OCI-LY7 (cell line): ENCODE measurements at regions not wholly inside any gene's neighbourhood (a gene's known extent, or its start where the extent isn't known, plus 50 kb on each side); places are given as distances from the start of the nearest gene placed in this dataset.

Source experiments
- BruUV-seq: library from RNA; stranded (reverse); fragments of 400-500 nt; replicated peaks from 2 replicates; lab custom pipeline; 2021; lab: Mats Ljungman, UMichigan
- CTCF ChIA-PET: fragments of 300-600 bp; sonication (Branson Sonifier 250); formaldehyde crosslinking; loops from one replicate; lab custom pipeline; 2022; ENCODE audit warnings: antibody characterized with exemption; ENCODE audit not compliant: unreplicated experiment; lab: Charles Lee
- POLR2A ChIA-PET: fragments of 300-600 bp; sonication (Branson Sonifier 250); formaldehyde crosslinking; loops from one replicate; lab custom pipeline; 2022; ENCODE audit warnings: antibody characterized with exemption; lab: Charles Lee
- DNase-seq: peaks from one replicate; pipeline ENCODE4 v3.0.0-alpha.2; 2015; ENCODE audit warnings: low spot score
- H2AFZ ChIP-seq: fragments of 200-600 bp; sonication (generic), shearing (Covaris generic); 2 replicates; pipeline ENCODE4 v1.6.1; 2014; ENCODE audit warnings: mild to moderate bottlenecking, antibody characterized with exemption, low read length, moderate library complexity
- H3K27ac ChIP-seq: fragments of 200-600 bp; sonication (generic); 2 replicates; pipeline ENCODE4 v1.5.1; 2014; ENCODE audit warnings: mixed run types, low read depth, mild to moderate bottlenecking, moderate library complexity, low read length, inconsistent platforms; ENCODE audit not compliant: poor library complexity, severe bottlenecking
- H3K36me3 ChIP-seq: fragments of 200-600 bp; sonication (generic); 2 replicates; pipeline ENCODE4 v1.6.1; 2014; ENCODE audit warnings: mild to moderate bottlenecking, antibody characterized with exemption, low read length, moderate library complexity, mixed read lengths; ENCODE audit not compliant: insufficient read depth
- H3K4me1 ChIP-seq: fragments of 200-600 bp; sonication (generic); 2 replicates; pipeline ENCODE4 v1.5.1; 2014; ENCODE audit warnings: mild to moderate bottlenecking, low read length; ENCODE audit not compliant: insufficient read depth, poor library complexity, severe bottlenecking
- H3K4me2 ChIP-seq: fragments of 200-600 bp; sonication (generic); 2 replicates; pipeline ENCODE4 v1.6.1; 2014; ENCODE audit warnings: mild to moderate bottlenecking, low read length
- H3K4me3 ChIP-seq: fragments of 200-600 bp; sonication (generic); 2 replicates; pipeline ENCODE4 v1.5.1; 2014; ENCODE audit warnings: mild to moderate bottlenecking, low read depth, low read length; ENCODE audit not compliant: poor library complexity, severe bottlenecking
- H3K79me2 ChIP-seq: fragments of 200-600 bp; sonication (generic); 2 replicates; pipeline ENCODE4 v1.6.1; 2016; ENCODE audit warnings: low read depth, mild to moderate bottlenecking, low read length, moderate library complexity, mixed read lengths; ENCODE audit not compliant: insufficient read depth
- H3K9me2 ChIP-seq: fragments of 200-600 bp; sonication (generic); 2 replicates; pipeline ENCODE4 v1.6.1; 2016; ENCODE audit warnings: mild to moderate bottlenecking, low read length, mixed read lengths; ENCODE audit not compliant: insufficient read depth
- H3K9me3 ChIP-seq: fragments of 200-600 bp; sonication (generic); 2 replicates; pipeline ENCODE4 v1.6.1; 2014; ENCODE audit warnings: mild to moderate bottlenecking, mixed run types, low read length, mixed read lengths
- H4K20me1 ChIP-seq: fragments of 200-600 bp; sonication (generic); 2 replicates; pipeline ENCODE4 v1.6.1; 2014; ENCODE audit warnings: mild to moderate bottlenecking, antibody characterized with exemption, low read length, moderate library complexity, mixed read lengths; ENCODE audit not compliant: insufficient read depth
- CTCF ChIP-seq: fragments of 200-600 bp; sonication (generic); conservative IDR thresholded peaks from 2 replicates; pipeline ENCODE4 v1.5.1; 2014; ENCODE audit warnings: mild to moderate bottlenecking, antibody characterized with exemption, low read length, moderate library complexity, mixed read lengths
- EZH2phosphoT487 ChIP-seq: fragments of 200-600 bp; sonication (generic); IDR thresholded peaks from 2 replicates; pipeline ENCODE4 v1.6.1; 2018; ENCODE audit warnings: low read depth, borderline replicate concordance, mild to moderate bottlenecking, mixed run types, antibody characterized with exemption, low read length, moderate library complexity, mixed read lengths
- intact Hi-C: fragments of 100-400 bp; cut with micrococcal nuclease; formaldehyde crosslinking; loops from one replicate; pipeline ENCODE4 v1.10.0; 2022; ENCODE audit not compliant: unreplicated experiment

DNA sequence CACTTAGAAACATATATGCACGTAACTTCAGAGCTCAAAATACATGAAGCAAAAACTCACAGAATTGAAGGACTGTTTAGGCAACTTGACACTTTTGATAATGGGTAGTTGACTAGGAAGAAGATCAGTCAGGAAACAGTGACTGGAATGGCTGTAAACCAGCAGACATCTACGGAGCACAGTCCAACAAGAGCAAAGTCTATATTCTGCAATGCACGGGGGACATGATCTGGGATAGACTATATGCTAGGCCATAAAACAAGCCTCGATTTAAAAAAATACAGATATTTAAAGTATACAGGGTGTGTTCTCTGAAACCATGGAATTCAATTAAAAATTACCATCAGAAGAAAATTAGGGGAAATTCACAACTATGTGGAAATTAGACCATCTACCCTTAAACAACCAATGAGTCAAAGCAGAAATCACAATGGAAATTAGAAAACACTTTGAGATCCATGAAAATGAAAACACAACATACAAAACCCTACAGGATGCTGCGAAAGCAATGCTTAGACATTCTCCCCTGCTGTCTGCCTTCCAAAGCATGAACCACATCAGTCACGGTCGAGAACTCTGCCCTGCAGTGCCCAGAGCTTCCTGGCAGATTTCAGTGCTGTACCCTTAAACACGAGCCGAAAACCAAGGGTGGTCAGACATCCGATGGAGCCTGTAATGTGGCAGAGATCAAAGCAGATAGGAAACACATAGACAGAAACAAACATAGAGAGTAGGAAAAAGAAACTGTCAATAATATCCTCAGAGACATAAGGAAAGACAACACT, 651.9 kb upstream of the HS6ST1 start:
- CTCF ChIA-PET = no interaction called here
- Histone ChIP-seq H3K4me2 (no peak overlapping the region), H3K4me3 (no peak overlapping the region), H3K4me1 (no peaks in the 10 kb centered on the region), H4K20me1 (no peaks in the 10 kb centered on the region), H2AFZ (no peak overlapping the region), H3K27ac (no peak overlapping the region), H3K36me3 (no peaks in the 10 kb centered on the region), H3K9me2 (no peaks in the 10 kb centered on the region), H3K9me3 (no peaks in the 10 kb centered on the region), H3K79me2 (no peaks in the 10 kb centered on the region)
- intact Hi-C loops = no loop called here
- no peak for DNase-seq
- TF ChIP-seq CTCF (no peak), EZH2phosphoT487 (no peak)
- POLR2A ChIA-PET = no interaction called here
- BruUV-seq = no TSS peak

GRCh38 chr2:128973566-128973965, 654.9 kb upstream of the HS6ST1 start:
- no peak for DNase-seq
- no peaks in the 10 kb centered on the region for H3K4me1 ChIP-seq
- no peak overlapping the region for H3K4me3 ChIP-seq
- H3K27ac ChIP-seq = no peak overlapping the region
- TF ChIP-seq EZH2phosphoT487 (no peak), CTCF (no peak)
- H3K9me2 ChIP-seq = no peaks in the 10 kb centered on the region
- H3K79me2 ChIP-seq = no peaks in the 10 kb centered on the region
- intact Hi-C loops = no loop called here
- BruUV-seq = no TSS peak
- CTCF ChIA-PET = no interaction called here
- no peaks in the 10 kb centered on the region for H3K36me3 ChIP-seq
- H2AFZ ChIP-seq = no peak overlapping the region
- no peaks in the 10 kb centered on the region for H3K9me3 ChIP-seq
- POLR2A ChIA-PET = no interaction called here
- no peaks in the 10 kb centered on the region for H4K20me1 ChIP-seq
- H3K4me2 ChIP-seq = no peak overlapping the region

DNA sequence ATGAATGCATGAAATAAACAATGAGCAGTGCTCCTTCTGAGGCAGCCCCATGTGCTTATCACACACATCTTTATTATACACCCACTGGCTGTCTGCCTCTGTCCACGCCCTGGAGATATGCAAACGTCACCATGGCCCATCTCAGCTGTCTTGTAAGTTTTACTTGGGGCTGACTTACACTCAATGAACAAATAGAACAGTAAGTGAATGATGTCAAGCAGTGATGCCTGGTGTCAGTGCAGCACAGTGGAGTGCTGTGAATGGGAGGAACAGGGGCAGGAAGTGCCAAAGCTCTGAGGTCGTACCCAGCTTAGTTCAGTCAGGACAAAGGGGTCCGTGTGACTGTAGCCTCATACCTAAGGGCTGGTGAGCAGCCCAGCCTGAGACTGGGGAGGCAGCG, 659.5 kb upstream of the HS6ST1 start:
- Histone ChIP-seq H3K4me2 (no peak overlapping the region), H3K36me3 (no peaks in the 10 kb centered on the region), H3K4me1 (no peaks in the 10 kb centered on the region), H2AFZ (no peak overlapping the region), H3K9me2 (no peaks in the 10 kb centered on the region), H3K79me2 (no peaks in the 10 kb centered on the region), H4K20me1 (no peaks in the 10 kb centered on the region), H3K27ac (no peak overlapping the region), H3K9me3 (no peaks in the 10 kb centered on the region), H3K4me3 (no peak overlapping the region)
- no peak for TF ChIP-seq CTCF
- no peak for TF ChIP-seq EZH2phosphoT487
- ChIA-PET CTCF (no interaction called here), POLR2A (no interaction called here)
- no TSS peak for BruUV-seq
- intact Hi-C loops = no loop called here
- DNase-seq = no peak
